NB4 (cell line): ENCODE measurements at regions not wholly inside any gene's neighbourhood (a gene's known extent, or its start where the extent isn't known, plus 50 kb on each side); places are given as distances from the start of the nearest gene placed in this dataset.

Experiments used
- DNase-seq: peaks from one replicate; pipeline ENCODE4 v3.0.0; 2010; ENCODE audit warnings: low read depth
- H3K4me3 ChIP-seq: one replicate; pipeline ENCODE4 v1.5.1; 2011; ENCODE audit warnings: mild to moderate bottlenecking, low read depth, low read length, moderate library complexity
- CTCF ChIP-seq: IDR thresholded peaks from one replicate; pipeline ENCODE4 v1.5.1; 2012; ENCODE audit warnings: low read depth, low read length
- MAX ChIP-seq: IDR thresholded peaks from 2 replicates; pipeline ENCODE4 v1.6.1; 2011; ENCODE audit warnings: low read depth, low read length
- MYC ChIP-seq: IDR thresholded peaks from 2 replicates; pipeline ENCODE4 v1.6.1; 2011; ENCODE audit warnings: low read depth, low read length
- POLR2A ChIP-seq: IDR thresholded peaks from 2 replicates; pipeline ENCODE4 v1.6.1; 2011; ENCODE audit warnings: mild to moderate bottlenecking; ENCODE audit not compliant: insufficient read length; ENCODE audit errors: extremely low read depth

GRCh38 chr4:1576961-1577821, 106.9 kb downstream of the FAM53A start:
- no peak for DNase-seq

GRCh38 chr4:1576304-1576960, 107.7 kb downstream of the FAM53A start:
- no peak for DNase-seq

More at GRCh38 chr4:1576961-1577821, 106.9 kb downstream of the FAM53A start:
- TF ChIP-seq MAX = peak; percentile 37; the same call in 1 of the 2 replicates
- no peak for TF ChIP-seq MYC
- H3K4me3 ChIP-seq = no peak overlapping the region

GRCh38 chr4:1575418-1576303, 108.5 kb downstream of the FAM53A start:
- no peak overlapping the region for H3K4me3 ChIP-seq
- TF ChIP-seq POLR2A (no peak), MYC (no peak), MAX (no peak), CTCF (no peak)
- DNase-seq = no peak

More at GRCh38 chr4:1576304-1576960, 107.7 kb downstream of the FAM53A start:
- TF ChIP-seq MYC = no peak
- TF ChIP-seq POLR2A = no peak
- TF ChIP-seq CTCF = no peak
- no peak for TF ChIP-seq MAX
- H3K4me3 ChIP-seq = no peak overlapping the region

GRCh38 chr4:1574601-1575417, 109.3 kb downstream of the FAM53A start:
- no peak for DNase-seq
- no peak overlapping the region for H3K4me3 ChIP-seq
- no peak for TF ChIP-seq CTCF

- no peak for TF ChIP-seq MYC
- no peak for TF ChIP-seq POLR2A
- no peak for TF ChIP-seq CTCF
- no peak for TF ChIP-seq MAX
- no peak overlapping the region for H3K4me3 ChIP-seq
- no peak for DNase-seq
These were observed 110.2 kb downstream of the FAM53A start for GRCh38 chr4:1573830-1574459.
